Neural progenitor cell (in vitro differentiated cells): ENCODE measurements at regions not wholly inside any gene's neighbourhood (a gene's known extent, or its start where the extent isn't known, plus 50 kb on each side); places are given as distances from the start of the nearest gene placed in this dataset.

Experiments
- EZH2 ChIP-seq: fragments of 200-600 bp; sonication (generic); IDR thresholded peaks from 2 replicates; pipeline ENCODE4 v1.6.1; 2017; ENCODE audit warnings: antibody characterized with exemption, mild to moderate bottlenecking, moderate library complexity
- TF ChIP-seq, protein P1 (sequence below): fragments of 200-600 bp; sonication (generic); IDR thresholded peaks from 2 replicates; pipeline ENCODE4 v1.5.1; 2017; ENCODE audit warnings: antibody characterized with exemption, mild to moderate bottlenecking

DNA sequence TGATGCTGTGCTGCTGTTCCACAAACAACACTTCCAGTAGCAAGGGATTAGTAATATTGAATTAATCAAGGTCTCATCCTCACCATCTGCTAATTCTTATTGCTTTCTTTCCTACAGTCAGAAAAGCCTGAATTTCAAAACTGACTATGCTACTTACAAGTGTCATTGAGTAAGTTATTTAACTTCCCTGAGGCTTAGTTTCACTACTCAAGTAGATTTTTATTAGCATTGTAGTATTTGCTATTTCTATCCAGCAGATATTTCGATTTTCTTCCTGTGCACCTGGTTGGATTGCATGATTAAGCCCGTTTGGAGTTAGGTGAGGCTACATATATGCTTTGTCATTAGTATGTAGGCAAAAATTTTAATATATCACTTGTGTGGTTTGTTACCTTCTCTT, 591.5 kb downstream of the TRHDE start:
- TF ChIP-seq, protein P1, sequence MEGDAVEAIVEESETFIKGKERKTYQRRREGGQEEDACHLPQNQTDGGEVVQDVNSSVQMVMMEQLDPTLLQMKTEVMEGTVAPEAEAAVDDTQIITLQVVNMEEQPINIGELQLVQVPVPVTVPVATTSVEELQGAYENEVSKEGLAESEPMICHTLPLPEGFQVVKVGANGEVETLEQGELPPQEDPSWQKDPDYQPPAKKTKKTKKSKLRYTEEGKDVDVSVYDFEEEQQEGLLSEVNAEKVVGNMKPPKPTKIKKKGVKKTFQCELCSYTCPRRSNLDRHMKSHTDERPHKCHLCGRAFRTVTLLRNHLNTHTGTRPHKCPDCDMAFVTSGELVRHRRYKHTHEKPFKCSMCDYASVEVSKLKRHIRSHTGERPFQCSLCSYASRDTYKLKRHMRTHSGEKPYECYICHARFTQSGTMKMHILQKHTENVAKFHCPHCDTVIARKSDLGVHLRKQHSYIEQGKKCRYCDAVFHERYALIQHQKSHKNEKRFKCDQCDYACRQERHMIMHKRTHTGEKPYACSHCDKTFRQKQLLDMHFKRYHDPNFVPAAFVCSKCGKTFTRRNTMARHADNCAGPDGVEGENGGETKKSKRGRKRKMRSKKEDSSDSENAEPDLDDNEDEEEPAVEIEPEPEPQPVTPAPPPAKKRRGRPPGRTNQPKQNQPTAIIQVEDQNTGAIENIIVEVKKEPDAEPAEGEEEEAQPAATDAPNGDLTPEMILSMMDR: no peak
- no peak for TF ChIP-seq EZH2
